Activated B cell treated with CpG ODN at 0.5 μM for 24 hours (primary cell): ENCODE measurements at regions not wholly inside any gene's neighbourhood (a gene's known extent, or its start where the extent isn't known, plus 50 kb on each side); places are given as distances from the start of the nearest gene placed in this dataset.

Experiments used
- ATAC-seq: fragments of 200-7000 bp; cut with Tn5 transposase; one replicate; pipeline ENCODE4 v1.10.0; 2021; ENCODE audit warnings: low read depth, mild to moderate bottlenecking, moderate library complexity
- CTCF ChIA-PET: fragments of 350-600 bp; sonication (Branson Sonifier 250); formaldehyde crosslinking; loops from one replicate; lab custom pipeline; 2021; ENCODE audit warnings: antibody characterized with exemption; lab: Charles Lee
- POLR2A ChIA-PET: fragments of 350-600 bp; sonication (Branson Sonifier 250); formaldehyde crosslinking; loops from one replicate; lab custom pipeline; 2021; ENCODE audit warnings: antibody characterized with exemption; lab: Charles Lee
- DNase-seq: peaks from one replicate; pipeline ENCODE4 v3.0.0; 2022
- H3K27ac Mint-ChIP-seq: one replicate; pipeline ENCODE4 v1.8.0; 2020; ENCODE audit warnings: mixed read lengths
- H3K27me3 Mint-ChIP-seq: one replicate; pipeline ENCODE4 v1.8.0; 2021; ENCODE audit warnings: mixed read lengths
- H3K36me3 Mint-ChIP-seq: one replicate; pipeline ENCODE4 v1.8.0; 2021; ENCODE audit warnings: low read depth, mixed read lengths
- H3K4me1 Mint-ChIP-seq: one replicate; pipeline ENCODE4 v1.8.0; 2021; ENCODE audit warnings: mixed read lengths
- H3K4me3 Mint-ChIP-seq: one replicate; pipeline ENCODE4 v1.8.0; 2020; ENCODE audit warnings: mild to moderate bottlenecking, mixed read lengths
- H3K9me3 Mint-ChIP-seq: one replicate; pipeline ENCODE4 v1.8.0; 2020; ENCODE audit warnings: mixed read lengths
- intact Hi-C: fragments of 100-400 bp; cut with micrococcal nuclease; formaldehyde crosslinking; loops from one replicate; pipeline ENCODE4 v1.15.1; 2024
- TF ChIP-seq, protein P1 (sequence below): fragments of 200-600 bp; IDR thresholded peaks from one replicate; pipeline ENCODE4 v1.8.0; 2022; ENCODE audit warnings: antibody characterized with exemption, mild to moderate bottlenecking

DNA sequence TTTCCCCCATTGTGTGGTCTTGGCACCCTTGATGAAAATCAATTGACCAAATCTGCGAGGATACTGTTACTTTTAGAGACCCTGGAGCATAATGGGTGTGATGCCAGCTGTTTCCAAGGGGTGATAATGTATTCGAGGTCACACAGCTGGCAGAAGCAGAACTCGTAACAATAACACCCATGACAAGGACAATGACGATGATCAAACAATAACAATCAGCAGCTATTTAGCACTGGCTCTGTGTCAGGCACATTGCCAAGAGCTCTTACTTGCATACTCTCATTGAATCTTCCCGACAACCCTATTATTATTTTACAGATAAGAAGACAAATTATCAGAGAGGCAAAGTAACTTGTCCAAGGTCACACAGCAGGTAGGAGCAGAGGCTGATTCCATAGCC, 223.7 kb upstream of the MSX2 start:
- no peaks in the 10 kb centered on the region for H3K4me1 Mint-ChIP-seq
- no peak for ATAC-seq
- ChIA-PET CTCF (no interaction called here), POLR2A (no interaction called here)
- intact Hi-C loops, result no loop called here
- H3K27ac Mint-ChIP-seq, result no peak overlapping the region
- H3K9me3 Mint-ChIP-seq, result peaks cover 14% of the 10 kb centered on the region
- peaks cover 2% of the 10 kb centered on the region for H3K36me3 Mint-ChIP-seq
- no peak overlapping the region for H3K4me3 Mint-ChIP-seq
- H3K27me3 Mint-ChIP-seq, result no peaks in the 10 kb centered on the region
- no peak for DNase-seq
- TF ChIP-seq, protein P1, sequence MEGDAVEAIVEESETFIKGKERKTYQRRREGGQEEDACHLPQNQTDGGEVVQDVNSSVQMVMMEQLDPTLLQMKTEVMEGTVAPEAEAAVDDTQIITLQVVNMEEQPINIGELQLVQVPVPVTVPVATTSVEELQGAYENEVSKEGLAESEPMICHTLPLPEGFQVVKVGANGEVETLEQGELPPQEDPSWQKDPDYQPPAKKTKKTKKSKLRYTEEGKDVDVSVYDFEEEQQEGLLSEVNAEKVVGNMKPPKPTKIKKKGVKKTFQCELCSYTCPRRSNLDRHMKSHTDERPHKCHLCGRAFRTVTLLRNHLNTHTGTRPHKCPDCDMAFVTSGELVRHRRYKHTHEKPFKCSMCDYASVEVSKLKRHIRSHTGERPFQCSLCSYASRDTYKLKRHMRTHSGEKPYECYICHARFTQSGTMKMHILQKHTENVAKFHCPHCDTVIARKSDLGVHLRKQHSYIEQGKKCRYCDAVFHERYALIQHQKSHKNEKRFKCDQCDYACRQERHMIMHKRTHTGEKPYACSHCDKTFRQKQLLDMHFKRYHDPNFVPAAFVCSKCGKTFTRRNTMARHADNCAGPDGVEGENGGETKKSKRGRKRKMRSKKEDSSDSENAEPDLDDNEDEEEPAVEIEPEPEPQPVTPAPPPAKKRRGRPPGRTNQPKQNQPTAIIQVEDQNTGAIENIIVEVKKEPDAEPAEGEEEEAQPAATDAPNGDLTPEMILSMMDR, result no peak

DNA sequence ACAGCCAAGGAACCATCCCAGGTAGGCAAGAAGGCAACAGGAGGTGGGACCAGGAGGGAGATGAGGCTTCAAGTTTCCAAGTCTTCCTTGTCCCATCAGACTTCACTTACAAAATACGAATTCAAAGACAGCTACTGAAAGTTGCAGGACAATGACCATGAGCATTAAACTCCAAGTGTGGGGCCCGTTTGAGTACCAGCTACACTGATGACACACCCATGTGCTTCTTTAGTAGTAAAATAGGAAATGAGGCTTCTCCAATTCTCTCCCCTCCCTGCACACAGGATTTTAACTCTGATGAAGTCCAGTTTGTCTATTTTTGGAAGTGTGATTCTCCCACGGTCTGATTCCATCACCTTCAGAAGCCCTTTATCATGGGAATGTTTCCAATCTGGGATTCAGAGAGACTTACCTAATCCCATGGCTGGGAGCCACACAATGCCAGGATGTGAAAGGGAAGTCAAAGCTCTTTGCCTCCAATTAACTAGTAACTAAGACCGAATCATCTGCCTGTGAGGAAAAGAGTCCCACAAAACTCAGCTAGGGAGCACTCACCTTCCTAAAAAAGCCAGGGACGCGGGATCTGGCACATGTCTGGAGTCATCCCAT, 222.8 kb upstream of the MSX2 start:
- POLR2A ChIA-PET, result no interaction called here
- CTCF ChIA-PET, result no interaction called here
- Mint-ChIP-seq H3K27ac (no peak overlapping the region), H3K4me3 (no peak overlapping the region), H3K27me3 (no peaks in the 10 kb centered on the region), H3K4me1 (no peaks in the 10 kb centered on the region), H3K36me3 (peaks cover 2% of the 10 kb centered on the region), H3K9me3 (peaks cover 14% of the 10 kb centered on the region)
- intact Hi-C loops, result no loop called here
- ATAC-seq, result no peak
- DNase-seq, result no peak
- TF ChIP-seq, protein P1, result no peak

DNA sequence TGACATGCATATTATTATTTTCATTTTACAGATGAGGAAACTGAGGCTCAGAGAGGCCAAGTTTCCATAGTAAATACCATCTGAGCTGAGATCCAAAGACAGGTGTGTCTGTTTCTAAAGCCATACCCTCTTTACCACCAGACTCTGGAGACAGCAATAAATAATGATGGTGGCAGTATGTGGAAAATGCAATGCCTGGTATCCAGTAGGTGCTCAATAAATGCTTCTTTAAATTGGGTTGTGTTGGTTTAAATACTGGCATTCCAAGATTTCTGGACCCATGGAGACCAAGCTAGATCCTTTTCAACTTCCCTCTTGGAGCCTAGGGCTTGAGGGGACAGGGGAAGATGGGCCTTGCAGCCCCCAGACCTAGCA, 221.3 kb upstream of the MSX2 start:
- Mint-ChIP-seq H3K9me3 (peaks cover 8% of the 10 kb centered on the region), H3K36me3 (no peaks in the 10 kb centered on the region), H3K27me3 (no peaks in the 10 kb centered on the region), H3K27ac (no peak overlapping the region), H3K4me3 (no peak overlapping the region), H3K4me1 (no peaks in the 10 kb centered on the region)
- ChIA-PET CTCF (no interaction called here), POLR2A (no interaction called here)
- intact Hi-C loops, result no loop called here
- TF ChIP-seq, protein P1, result no peak
- DNase-seq (no peak), ATAC-seq (no peak)

DNA sequence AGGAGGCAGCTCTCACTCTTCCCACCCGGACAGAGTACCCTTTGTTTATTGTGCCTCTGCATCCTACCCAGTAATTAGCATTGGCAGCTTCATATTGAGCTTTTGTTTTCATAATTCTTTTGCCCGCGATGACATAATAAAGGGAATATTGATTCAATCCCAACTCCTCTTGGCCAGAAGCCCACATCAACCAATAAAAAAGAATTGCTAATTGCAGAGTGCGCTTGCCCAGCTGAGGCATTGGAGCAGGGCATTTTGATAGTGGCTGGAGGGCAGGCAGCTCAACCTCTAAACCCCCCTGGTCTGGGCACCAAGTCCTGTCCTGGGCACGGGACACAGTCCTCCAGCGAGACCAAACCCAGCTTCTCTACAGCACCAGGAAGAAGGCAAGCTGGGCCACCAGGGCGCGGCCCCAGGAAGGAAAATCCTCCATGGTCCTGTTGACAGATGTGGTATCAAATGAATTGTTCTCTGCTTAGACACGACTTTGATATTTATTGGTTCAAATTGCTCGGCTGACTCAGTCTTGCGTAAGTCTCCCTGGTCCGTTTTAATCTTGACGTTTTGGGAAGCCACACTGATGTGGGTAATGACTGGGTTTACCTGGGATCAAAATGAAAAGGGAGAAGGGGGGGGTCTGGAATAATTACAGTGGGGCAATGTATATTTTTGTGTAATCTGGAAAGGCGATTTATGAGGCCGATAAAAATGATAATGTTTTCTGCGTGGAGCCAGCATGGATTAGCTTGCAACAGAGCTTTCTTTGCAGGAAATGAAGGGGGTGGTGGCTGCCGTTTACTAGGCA, 220.7 kb upstream of the MSX2 start:
- no peak for ATAC-seq
- Mint-ChIP-seq H3K9me3 (peaks cover 3% of the 10 kb centered on the region), H3K4me3 (no peak overlapping the region), H3K4me1 (no peaks in the 10 kb centered on the region), H3K27ac (no peak overlapping the region), H3K27me3 (no peaks in the 10 kb centered on the region), H3K36me3 (no peaks in the 10 kb centered on the region)
- intact Hi-C loops, result no loop called here
- CTCF ChIA-PET, result no interaction called here
- POLR2A ChIA-PET, result no interaction called here
- DNase-seq, result no peak
- TF ChIP-seq, protein P1, result no peak

DNA sequence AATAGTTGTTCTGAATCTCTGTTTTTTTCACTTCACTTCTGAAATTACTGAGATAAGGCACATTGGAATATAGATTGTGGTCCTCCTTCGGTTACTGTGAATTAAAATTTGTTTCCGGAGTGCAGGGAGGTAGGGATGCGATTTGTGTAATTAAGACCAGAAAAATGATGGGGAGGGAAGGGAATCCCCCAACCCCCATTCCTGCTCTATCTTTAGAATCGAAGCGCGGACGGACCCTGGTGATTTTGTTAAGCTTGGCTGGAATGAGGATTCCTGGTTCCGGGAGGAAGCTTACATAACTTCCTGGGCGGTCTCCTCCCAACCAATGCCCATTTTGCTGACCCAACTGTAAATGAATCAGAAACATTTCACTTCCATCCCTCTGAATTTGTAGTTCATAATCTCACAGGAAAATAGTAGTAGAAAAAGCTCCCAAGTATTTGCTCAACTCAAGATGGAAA, 220.1 kb upstream of the MSX2 start:
- TF ChIP-seq, protein P1, result no peak
- Mint-ChIP-seq H3K27me3 (no peaks in the 10 kb centered on the region), H3K4me1 (no peaks in the 10 kb centered on the region), H3K9me3 (peaks cover 3% of the 10 kb centered on the region), H3K36me3 (no peaks in the 10 kb centered on the region), H3K4me3 (no peak overlapping the region), H3K27ac (no peak overlapping the region)
- intact Hi-C loops, result no loop called here
- ChIA-PET CTCF (no interaction called here), POLR2A (no interaction called here)
- DNase-seq (no peak), ATAC-seq (no peak)
